ENCODE measurements at regions not wholly inside any gene's neighbourhood (a gene's known extent, or its start where the extent isn't known, plus 50 kb on each side); places are given as distances from the start of the nearest gene placed in this dataset.
"Not testable (repeated sequence)": the region's sequence is repeated elsewhere in the genome, so short reads cannot be mapped to it uniquely, and the experiment has no call there.

GRCh38 chr16:61421111-61421510 lies 615.1 kb downstream of the CDH8 start:
- Mint-ChIP-seq H3K27ac (ENCODE audit: unreplicated experiment) (no peak overlapping the region), H3K4me1 (ENCODE audit: unreplicated experiment) (no peaks in the 10 kb centered on the region), H3K27me3 (ENCODE audit: unreplicated experiment) (peaks cover 3% of the 10 kb centered on the region), H3K4me3 (ENCODE audit: unreplicated experiment) (no peak overlapping the region), H3K36me3 (ENCODE audit: unreplicated experiment) (no peaks in the 10 kb centered on the region), H3K9me3 (ENCODE audit: unreplicated experiment) (no peaks in the 10 kb centered on the region)
- no peak for DNase-seq (ENCODE audit: extremely low spot score, unreplicated experiment)
- TF ChIP-seq CTCF (IDR thresholded peaks at IDR 0.05), result no peak

GRCh38 chr16:61419791-61420190 lies 616.4 kb downstream of the CDH8 start:
- DNase-seq (ENCODE audit: extremely low spot score, unreplicated experiment), result no peak
- Mint-ChIP-seq H3K36me3 (ENCODE audit: unreplicated experiment) (no peaks in the 10 kb centered on the region), H3K4me3 (ENCODE audit: unreplicated experiment) (no peak overlapping the region), H3K27ac (ENCODE audit: unreplicated experiment) (no peak overlapping the region), H3K27me3 (ENCODE audit: unreplicated experiment) (peaks cover 3% of the 10 kb centered on the region), H3K4me1 (ENCODE audit: unreplicated experiment) (no peaks in the 10 kb centered on the region), H3K9me3 (ENCODE audit: unreplicated experiment) (no peaks in the 10 kb centered on the region)
- no peak for TF ChIP-seq CTCF (IDR thresholded peaks at IDR 0.05)

- H3K27ac Mint-ChIP-seq (ENCODE audit: unreplicated experiment); DNase-seq (ENCODE audit: extremely low spot score, unreplicated experiment); H3K27me3 Mint-ChIP-seq (ENCODE audit: unreplicated experiment); H3K9me3 Mint-ChIP-seq (ENCODE audit: unreplicated experiment); H3K4me3 Mint-ChIP-seq (ENCODE audit: unreplicated experiment); H3K4me1 Mint-ChIP-seq (ENCODE audit: unreplicated experiment); H3K36me3 Mint-ChIP-seq (ENCODE audit: unreplicated experiment): not testable (repeated sequence)
Measured at GRCh38 chr16:61418802-61419201, 617.4 kb downstream of the CDH8 start.

GRCh38 chr16:61415126-61415525 lies 621.1 kb downstream of the CDH8 start:
- no peak overlapping the region for H3K4me3 Mint-ChIP-seq (ENCODE audit: unreplicated experiment)
- TF ChIP-seq CTCF (IDR thresholded peaks at IDR 0.05), result no peak
- H3K27me3 Mint-ChIP-seq (ENCODE audit: unreplicated experiment), result peaks cover 10% of the 10 kb centered on the region
- no peaks in the 10 kb centered on the region for H3K4me1 Mint-ChIP-seq (ENCODE audit: unreplicated experiment)
- H3K27ac Mint-ChIP-seq (ENCODE audit: unreplicated experiment), result no peak overlapping the region
- no peak for DNase-seq (ENCODE audit: extremely low spot score, unreplicated experiment)
- H3K36me3 Mint-ChIP-seq (ENCODE audit: unreplicated experiment), result no peaks in the 10 kb centered on the region
- H3K9me3 Mint-ChIP-seq (ENCODE audit: unreplicated experiment), result no peaks in the 10 kb centered on the region

GRCh38 chr16:61413021-61413420 lies 623.2 kb downstream of the CDH8 start:
- H3K27me3 Mint-ChIP-seq (ENCODE audit: unreplicated experiment), result peaks cover 13% of the 10 kb centered on the region
- no peaks in the 10 kb centered on the region for H3K4me1 Mint-ChIP-seq (ENCODE audit: unreplicated experiment)
- no peaks in the 10 kb centered on the region for H3K9me3 Mint-ChIP-seq (ENCODE audit: unreplicated experiment)
- no peak overlapping the region for H3K27ac Mint-ChIP-seq (ENCODE audit: unreplicated experiment)
- no peak for TF ChIP-seq CTCF (IDR thresholded peaks at IDR 0.05)
- no peak overlapping the region for H3K4me3 Mint-ChIP-seq (ENCODE audit: unreplicated experiment)
- no peaks in the 10 kb centered on the region for H3K36me3 Mint-ChIP-seq (ENCODE audit: unreplicated experiment)
- no peak for DNase-seq (ENCODE audit: extremely low spot score, unreplicated experiment)

GRCh38 chr16:61412562-61412961 lies 623.7 kb downstream of the CDH8 start:
- DNase-seq (ENCODE audit: extremely low spot score, unreplicated experiment), result no peak
- no peak for TF ChIP-seq CTCF (IDR thresholded peaks at IDR 0.05)
- Mint-ChIP-seq H3K4me3 (ENCODE audit: unreplicated experiment) (no peak overlapping the region), H3K27me3 (ENCODE audit: unreplicated experiment) (peaks cover 13% of the 10 kb centered on the region), H3K36me3 (ENCODE audit: unreplicated experiment) (no peaks in the 10 kb centered on the region), H3K9me3 (ENCODE audit: unreplicated experiment) (no peaks in the 10 kb centered on the region), H3K27ac (ENCODE audit: unreplicated experiment) (no peak overlapping the region), H3K4me1 (ENCODE audit: unreplicated experiment) (no peaks in the 10 kb centered on the region)
